HG03457 (cell line): ENCODE measurements at regions not wholly inside any gene's neighbourhood (a gene's known extent, or its start where the extent isn't known, plus 50 kb on each side); places are given as distances from the start of the nearest gene placed in this dataset.

ENCODE experiments used
- ATAC-seq: cut with Tn5 transposase; IDR thresholded peaks from one replicate; pipeline ENCODE4 v1.9.1; 2021; ENCODE audit warnings: moderate number of reproducible peaks; ENCODE audit not compliant: unreplicated experiment

DNA sequence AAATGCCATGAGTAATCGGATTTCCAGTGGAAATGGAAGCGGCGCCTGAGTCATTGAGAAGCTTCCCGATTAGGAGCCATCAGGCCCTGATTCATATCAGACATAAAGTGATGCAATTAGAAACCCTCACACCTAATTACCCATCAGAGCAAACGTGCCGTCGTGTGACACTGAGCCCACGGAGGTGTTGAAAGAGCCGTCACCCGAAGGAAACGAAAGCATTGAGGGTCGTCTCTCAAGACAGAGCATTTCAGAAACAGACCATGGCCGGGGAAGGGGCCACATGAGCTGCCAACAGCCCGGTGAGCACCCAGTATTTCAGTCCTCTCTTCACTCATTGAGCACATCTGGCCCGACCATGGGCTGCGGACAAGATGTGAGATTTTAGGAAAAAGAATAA lies 829.3 kb downstream of the TBC1D22A start:
- no peak for ATAC-seq

DNA sequence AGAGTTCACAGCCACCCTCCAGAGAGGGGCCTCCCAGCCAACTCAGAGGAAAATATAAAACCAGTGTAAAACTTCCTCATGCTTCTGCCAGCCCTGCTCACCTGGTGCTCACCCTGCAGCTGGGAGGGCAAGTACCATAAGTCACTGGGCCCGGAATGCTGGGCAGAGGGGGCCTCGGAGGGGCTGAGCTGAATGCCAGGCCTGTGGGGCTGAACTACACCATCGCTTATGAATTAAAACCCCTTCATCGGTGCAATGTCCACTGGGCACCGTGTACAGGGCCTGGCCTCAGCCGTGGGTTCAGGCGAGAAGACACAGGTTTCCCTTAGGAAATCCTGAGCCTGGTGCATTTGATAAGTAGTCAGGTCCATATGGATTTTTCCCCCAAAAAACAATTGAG lies 828.6 kb downstream of the TBC1D22A start:
- ATAC-seq = no peak

- ATAC-seq = no peak
Observed at GRCh38 chr22:47589271-47590250, 827.1 kb downstream of the TBC1D22A start.

GRCh38 chr22:47588578-47588960 lies 826.1 kb downstream of the TBC1D22A start:
- no peak for ATAC-seq

DNA sequence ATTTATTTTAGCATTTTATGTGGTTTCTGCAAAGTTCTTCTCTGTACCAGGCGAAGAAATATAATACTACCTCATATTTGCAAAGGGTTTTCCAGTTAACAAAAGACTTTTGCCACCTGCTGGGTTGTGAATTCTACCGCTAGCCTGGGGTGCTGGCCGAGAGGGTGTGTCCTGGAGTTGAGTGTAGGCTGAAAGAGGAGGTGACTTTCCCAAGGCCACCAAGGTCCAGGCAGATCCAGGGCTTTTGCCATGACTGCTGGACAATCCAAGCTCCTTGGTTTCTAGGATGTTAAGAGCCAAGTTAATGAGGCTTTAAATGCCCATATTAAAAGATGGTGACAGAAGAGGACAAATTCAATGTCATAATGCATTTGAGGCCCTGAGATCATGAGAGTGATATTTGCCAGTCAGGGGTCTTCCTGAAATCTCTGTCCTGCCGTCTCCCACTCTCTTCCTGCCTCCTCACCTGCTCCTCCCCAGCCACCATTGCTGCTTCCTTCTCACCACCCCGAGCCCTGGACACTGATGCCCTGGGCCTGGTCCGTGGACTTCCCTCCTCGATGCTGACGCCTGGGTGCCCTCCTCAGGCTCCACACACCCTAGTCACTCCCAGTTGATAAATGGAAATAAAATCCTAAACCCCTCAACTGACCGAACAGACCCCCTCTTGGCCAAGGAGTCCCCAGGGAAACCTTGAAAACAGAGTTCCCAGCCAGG lies 825.6 kb downstream of the TBC1D22A start:
- ATAC-seq = no peak

DNA sequence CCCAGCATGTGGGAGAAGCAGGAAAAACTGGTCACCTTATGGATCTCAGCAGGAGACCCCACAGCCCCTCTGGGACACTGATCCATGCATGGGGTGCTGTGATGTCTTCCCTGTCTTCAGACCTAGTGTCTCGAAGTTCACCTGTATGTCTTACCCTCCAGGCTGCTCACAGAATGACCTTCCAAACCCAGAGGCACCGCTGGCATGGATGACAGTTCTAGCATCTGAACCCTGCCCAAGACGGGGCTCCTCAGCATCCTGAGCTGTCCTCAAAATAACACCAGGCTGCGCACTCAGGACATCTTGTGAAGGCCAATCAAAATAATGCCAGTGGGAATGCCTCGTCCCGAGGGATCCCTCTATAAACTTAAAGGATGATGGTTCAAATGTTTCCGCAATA lies 824.9 kb downstream of the TBC1D22A start:
- ATAC-seq = no peak

DNA sequence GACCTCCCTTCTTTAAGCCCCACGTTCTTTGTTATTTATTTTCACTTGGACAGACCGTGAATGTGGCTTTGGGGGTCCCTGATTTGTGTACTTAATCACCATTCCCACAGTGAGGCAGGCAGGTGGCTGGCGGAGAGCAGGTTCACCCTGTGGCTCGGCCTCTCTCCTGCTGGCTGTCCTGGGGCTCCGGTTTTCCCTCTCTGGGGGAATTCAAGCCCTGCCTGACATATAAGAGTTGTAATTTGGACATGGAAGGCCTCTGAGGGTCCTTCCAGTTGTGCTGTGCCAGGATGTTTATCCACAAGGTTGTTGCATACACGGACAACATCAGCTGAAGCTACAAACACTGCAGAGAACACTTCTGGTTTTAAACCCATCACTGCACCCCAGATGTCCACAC lies 824.5 kb downstream of the TBC1D22A start:
- ATAC-seq = no peak

DNA sequence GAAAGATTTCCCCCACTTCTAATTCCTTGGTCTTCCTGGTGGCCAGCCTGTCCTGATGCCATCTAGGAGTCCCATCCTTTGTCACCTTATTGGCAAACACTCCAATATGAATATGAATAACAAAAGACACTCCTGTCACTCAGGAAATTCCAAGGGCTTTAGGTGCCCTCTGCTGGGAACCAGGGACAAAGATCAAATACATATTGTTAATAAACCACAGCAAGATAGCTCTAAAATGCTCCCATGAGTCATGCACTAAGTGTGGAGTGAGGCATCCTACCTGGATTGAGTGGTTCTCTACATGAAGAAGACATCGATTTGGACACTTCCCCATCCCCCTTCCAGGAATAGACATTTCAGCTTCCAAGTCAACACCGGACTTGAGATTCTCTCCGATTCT lies 823.6 kb downstream of the TBC1D22A start:
- no peak for ATAC-seq

DNA sequence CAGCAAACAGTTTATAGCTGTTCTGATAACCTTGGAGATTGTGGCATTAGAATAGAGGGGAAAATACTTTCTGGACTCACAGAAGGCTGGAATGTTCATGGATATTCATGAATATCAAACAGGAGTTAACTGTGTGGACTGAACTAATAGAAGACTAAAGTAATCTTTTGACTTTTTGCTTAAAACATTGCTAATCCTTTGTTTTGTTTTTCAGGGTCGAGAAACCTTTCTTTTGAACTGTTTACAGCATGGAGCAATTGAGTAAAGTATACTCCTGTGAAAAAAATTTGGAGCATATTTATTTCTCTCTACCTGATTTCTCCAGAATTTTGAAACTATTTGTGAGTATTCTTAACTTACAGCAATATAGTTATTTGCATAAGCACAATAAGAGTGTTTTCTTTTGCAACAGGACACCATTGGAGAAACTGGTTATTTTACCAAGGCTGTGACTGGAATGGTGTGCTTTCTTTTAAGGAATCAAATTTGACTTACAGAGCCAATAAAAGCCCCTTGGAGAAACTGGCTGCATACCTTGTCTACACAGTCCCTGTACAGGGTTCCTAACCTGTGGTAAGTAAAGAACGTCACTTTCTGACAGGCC lies 821.6 kb downstream of the TBC1D22A start:
- no peak for ATAC-seq

GRCh38 chr22:47582067-47582466 lies 819.6 kb downstream of the TBC1D22A start:
- no peak for ATAC-seq

DNA sequence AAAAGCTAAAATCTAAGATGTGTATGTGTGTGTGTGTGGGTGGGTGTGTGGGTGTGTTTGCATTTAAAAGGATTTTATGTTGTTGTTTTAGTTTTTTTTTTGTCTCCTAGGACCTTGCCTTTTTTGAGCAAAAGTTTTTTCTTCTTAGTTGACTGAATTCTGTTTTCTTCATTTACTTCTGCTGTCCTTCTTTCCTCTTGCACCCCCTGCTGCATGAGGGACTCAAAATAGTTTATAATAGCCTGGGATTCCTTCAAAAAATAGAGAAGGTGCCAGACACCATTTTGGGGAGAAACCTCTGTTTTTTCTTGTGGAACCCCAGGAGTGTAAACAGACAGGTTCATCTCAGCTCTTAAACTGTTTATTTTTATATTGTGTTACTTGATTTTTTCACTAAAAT lies 817.7 kb downstream of the TBC1D22A start:
- ATAC-seq = no peak

GRCh38 chr22:47576908-47577307 lies 814.5 kb downstream of the TBC1D22A start:
- no peak for ATAC-seq

DNA sequence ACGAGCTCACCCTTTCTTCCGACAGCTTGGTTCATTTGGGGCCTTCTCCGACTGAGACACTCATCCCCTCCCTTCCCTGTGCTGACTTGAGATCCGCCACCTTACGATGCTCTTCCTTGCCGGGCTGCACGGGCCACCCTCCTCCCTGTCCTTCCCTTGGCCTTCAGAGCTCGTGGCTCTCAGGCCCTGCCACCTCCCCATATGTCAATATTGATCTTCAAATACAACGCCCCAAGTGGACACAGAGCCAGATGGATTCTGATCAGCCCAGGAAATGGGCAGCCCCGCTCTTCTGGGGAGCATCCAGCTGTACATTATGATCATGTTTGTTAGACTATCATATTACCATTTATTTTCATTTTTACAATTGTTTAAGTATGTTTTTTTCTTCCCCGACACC lies 812.8 kb downstream of the TBC1D22A start:
- ATAC-seq = no peak

DNA sequence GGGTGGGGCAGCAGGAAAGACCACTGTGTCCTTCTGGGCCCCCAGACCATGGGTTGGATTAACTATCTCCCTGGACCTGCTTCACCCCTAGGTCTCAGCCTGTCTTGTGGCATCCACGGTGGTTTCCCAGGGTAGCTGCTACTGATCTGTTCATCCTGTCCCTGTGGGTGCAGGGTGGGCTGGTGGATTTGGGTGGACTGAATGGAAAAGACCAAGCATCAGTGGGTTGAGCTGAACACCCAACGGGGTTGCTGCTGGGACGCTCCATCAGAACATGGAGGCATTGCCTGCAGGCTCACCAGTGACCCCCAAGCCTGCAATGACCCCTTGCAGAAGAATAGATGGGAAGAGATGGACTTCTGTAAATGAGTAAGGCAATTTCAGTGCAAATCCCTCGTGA lies 812.1 kb downstream of the TBC1D22A start:
- ATAC-seq = no peak

GRCh38 chr22:47573141-47573540 lies 810.7 kb downstream of the TBC1D22A start:
- no peak for ATAC-seq

GRCh38 chr22:47572443-47572842 lies 810.0 kb downstream of the TBC1D22A start:
- ATAC-seq = no peak

- no peak for ATAC-seq
Observed at GRCh38 chr22:47571616-47572015, 809.2 kb downstream of the TBC1D22A start.

- no peak for ATAC-seq
Observed at GRCh38 chr22:47570851-47571250, 808.4 kb downstream of the TBC1D22A start.

DNA sequence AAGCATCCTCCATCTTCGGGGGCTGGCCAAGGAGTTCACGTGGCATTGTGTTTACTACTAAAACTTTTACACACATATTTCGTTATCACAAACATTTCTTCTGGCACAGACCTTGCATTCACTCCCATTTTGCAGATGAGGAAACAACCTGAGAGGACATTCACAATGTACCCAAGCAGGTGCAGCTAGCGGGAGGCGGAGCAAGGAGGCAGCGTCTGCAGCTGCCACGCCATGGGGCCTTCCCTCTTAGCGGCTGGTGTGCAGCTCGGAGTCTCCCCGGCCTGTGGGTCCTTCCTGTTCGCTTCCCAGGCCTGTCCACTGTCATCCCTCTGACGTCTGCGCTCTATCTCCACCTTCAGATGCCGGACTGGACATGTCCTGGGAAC lies 807.8 kb downstream of the TBC1D22A start:
- ATAC-seq = no peak

GRCh38 chr22:47569389-47570299 lies 807.2 kb downstream of the TBC1D22A start:
- ATAC-seq = no peak

DNA sequence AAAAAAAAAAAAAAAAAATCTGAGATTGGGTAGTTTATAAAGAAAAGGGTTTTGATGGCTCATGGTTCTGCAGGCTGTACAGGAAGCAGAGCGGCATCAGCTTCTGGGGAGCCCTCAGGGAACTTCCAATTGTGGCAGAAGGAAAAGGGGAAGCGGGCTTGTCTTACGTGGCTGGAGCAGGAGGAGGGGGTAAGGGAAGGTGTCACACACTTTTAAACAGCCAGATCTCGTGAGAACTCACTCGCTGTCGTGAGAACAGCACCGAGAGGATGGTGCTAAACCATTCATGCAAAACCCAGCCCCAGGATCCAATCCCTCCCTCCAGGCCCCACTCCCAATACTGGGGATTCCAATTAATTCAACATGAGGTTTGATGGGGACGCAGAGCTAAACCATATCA lies 806.2 kb downstream of the TBC1D22A start:
- ATAC-seq = no peak
